HCT116 (cell line): ENCODE measurements at regions not wholly inside any gene's neighbourhood (a gene's known extent, or its start where the extent isn't known, plus 50 kb on each side); places are given as distances from the start of the nearest gene placed in this dataset.

Experiments
- ATAC-seq: fragments of 200-7000 bp; cut with Tn5 transposase; 2 replicates; pipeline ENCODE4 v1.9.1; 2020; ENCODE audit warnings: mild to moderate bottlenecking, moderate library complexity
- BruUV-seq: library from RNA; stranded (reverse); fragments of 400-500 nt; replicated peaks from 2 replicates; lab custom pipeline; 2021; lab: Mats Ljungman, UMichigan
- CTCF ChIA-PET: fragments of 300-600 bp; sonication (Branson Sonifier 250); formaldehyde crosslinking; loops from one replicate; lab custom pipeline; 2021; ENCODE audit warnings: antibody characterized with exemption; lab: Charles Lee
- POLR2A ChIA-PET: fragments of 300-600, 350-600 bp; sonication (Branson Sonifier 250); formaldehyde crosslinking; loops from one replicate; lab custom pipeline; 2021; ENCODE audit warnings: antibody characterized with exemption; lab: Charles Lee
- RAD21 ChIA-PET, 2 experiments: fragments of 300-600 bp; sonication (Branson Sonifier 250); formaldehyde crosslinking; loops; one replicate each; lab custom pipeline; 2023; ENCODE audit warnings: low total read pairs in 2 of 2; ENCODE audit not compliant: uncharacterized antibody in 2 of 2, unreplicated experiment in 2 of 2, low non-redundant PET in 1 of 2; lab: Charles Lee
- DNase-seq: peaks from one replicate; pipeline ENCODE4 v3.0.0-alpha.2; 2010; ENCODE audit warnings: low read depth, low spot score
- H2AFZ ChIP-seq: fragments of 200-600 bp; shearing (Covaris generic), sonication (generic); 2 replicates; pipeline ENCODE4 v1.6.1; 2017; ENCODE audit warnings: low read depth, mixed run types, mixed read lengths, antibody characterized with exemption, low read length; ENCODE audit not compliant: poor library complexity, severe bottlenecking
- H3K27ac ChIP-seq: 2 replicates; pipeline ENCODE4 v1.5.1; 2012; ENCODE audit warnings: low read depth, low read length
- H3K27me3 ChIP-seq: fragments of 200-600 bp; sonication (generic); 2 replicates; pipeline ENCODE4 v1.6.1; 2016; ENCODE audit warnings: mixed run types, low read length, mixed read lengths; ENCODE audit not compliant: insufficient read depth
- H3K36me3 ChIP-seq, 2 experiments: fragments of 200-500 bp in 1 of 2; fragments of 200-600 bp in 1 of 2; sonication (Bioruptor generic) in 1 of 2; sonication (generic) in 1 of 2; 2 replicates each; pipeline versions ENCODE4 v1.5.1 to v1.6.1; 2014 to 2016; ENCODE audit warnings: low read length in 2 of 2, inconsistent platforms in 1 of 2, mixed read lengths in 1 of 2, mixed run types in 1 of 2; ENCODE audit not compliant: insufficient read depth in 2 of 2, control insufficient read depth in 1 of 2
- H3K4me1 ChIP-seq, 2 experiments: fragments of 200-600 bp in 1 of 2; sonication (generic) in 1 of 2; 2 replicates each; pipeline versions ENCODE4 v1.5.1 to v1.6.1; 2012 to 2017; ENCODE audit warnings: low read length in 2 of 2, inconsistent platforms in 1 of 2, mild to moderate bottlenecking in 1 of 2, mixed read lengths in 1 of 2, mixed run types in 1 of 2, moderate library complexity in 1 of 2; ENCODE audit not compliant: insufficient read depth in 2 of 2, control insufficient read depth in 1 of 2
- H3K4me2 ChIP-seq: fragments of 200-600 bp; sonication (generic); 2 replicates; pipeline ENCODE4 v1.6.1; 2017; ENCODE audit warnings: mixed run types, low read length, mixed read lengths
- H3K4me3 ChIP-seq, 2 experiments: fragments of 200-600 bp in 1 of 2; sonication (generic) in 1 of 2; replicated peaks in 1 of 2; 2 replicates each; pipeline ENCODE4 v1.5.1; 2011 to 2016; ENCODE audit warnings: low read length in 2 of 2, control low read depth in 1 of 2, low read depth in 1 of 2, mild to moderate bottlenecking in 1 of 2, mixed read lengths in 1 of 2, mixed run types in 1 of 2
- H3K79me2 ChIP-seq: fragments of 200-600 bp; sonication (generic); 2 replicates; pipeline ENCODE4 v1.6.1; 2017; ENCODE audit warnings: mild to moderate bottlenecking, mixed run types, low read length, moderate library complexity, mixed read lengths; ENCODE audit not compliant: insufficient read depth
- H3K9ac ChIP-seq: fragments of 200-600 bp; sonication (generic); 2 replicates; pipeline ENCODE4 v1.6.1; 2016; ENCODE audit warnings: low read length, mixed read lengths
- H3K9me2 ChIP-seq: fragments of 200-600 bp; sonication (generic), shearing (Covaris generic); 2 replicates; pipeline ENCODE4 v1.6.1; 2017; ENCODE audit warnings: mixed run types, mild to moderate bottlenecking, moderate library complexity; ENCODE audit not compliant: insufficient read depth
- H3K9me3 ChIP-seq, 2 experiments: fragments of 200-500 bp in 1 of 2; fragments of 200-600 bp in 1 of 2; sonication (Bioruptor generic) in 1 of 2; sonication (generic) in 1 of 2; 2 replicates each; pipeline ENCODE4 v1.6.1; 2014 to 2017; ENCODE audit warnings: low read length in 2 of 2, mixed read lengths in 2 of 2, inconsistent platforms in 1 of 2, low read depth in 1 of 2, mild to moderate bottlenecking in 1 of 2, mixed run types in 1 of 2, moderate library complexity in 1 of 2; ENCODE audit not compliant: control insufficient read depth in 1 of 2, insufficient read depth in 1 of 2
- H4K20me1 ChIP-seq: fragments of 200-600 bp; sonication (generic), shearing (Covaris generic); 2 replicates; pipeline ENCODE4 v1.6.1; 2017; ENCODE audit warnings: mixed run types, mild to moderate bottlenecking, moderate library complexity; ENCODE audit not compliant: insufficient read depth
- CEBPB ChIP-seq: IDR thresholded peaks from 2 replicates; pipeline ENCODE4 v1.6.1; 2012; ENCODE audit warnings: low read depth
- CTCF ChIP-seq, 3 experiments: fragments of 200-600 bp in 1 of 3; sonication (generic) in 1 of 3; IDR thresholded peaks in 2 of 3; conservative IDR thresholded peaks in 1 of 3; 2 replicates each; pipeline ENCODE4 v1.5.1; 2012 to 2017; ENCODE audit warnings: low read depth in 2 of 3, low read length in 2 of 3, antibody characterized with exemption in 1 of 3, borderline replicate concordance in 1 of 3, control low read depth in 1 of 3, mild to moderate bottlenecking in 1 of 3, mixed read lengths in 1 of 3, mixed run types in 1 of 3, moderate library complexity in 1 of 3; ENCODE audit not compliant: insufficient read depth in 1 of 3
- EGR1 ChIP-seq: IDR thresholded peaks from 2 replicates; pipeline ENCODE4 v1.6.1; 2012; ENCODE audit warnings: low read depth
- SIN3A ChIP-seq: IDR thresholded peaks from 2 replicates; pipeline ENCODE4 v1.6.1; 2012; ENCODE audit warnings: low read depth
- SP1 ChIP-seq: IDR thresholded peaks from 2 replicates; pipeline ENCODE4 v1.6.1; 2012; ENCODE audit warnings: low read depth
- TCF7L2 ChIP-seq: IDR thresholded peaks from 2 replicates; pipeline ENCODE4 v1.7.0; 2011; ENCODE audit warnings: borderline replicate concordance, inconsistent platforms; ENCODE audit not compliant: insufficient read depth, insufficient read length; ENCODE audit errors: extremely low read depth
- YY1 ChIP-seq: IDR thresholded peaks from 2 replicates; pipeline ENCODE4 v1.6.1; 2011; ENCODE audit warnings: low read length, low read depth, moderate library complexity, mild to moderate bottlenecking; ENCODE audit not compliant: insufficient replicate concordance; ENCODE audit errors: extremely low read depth
- intact Hi-C: fragments of 100-400 bp; cut with micrococcal nuclease; formaldehyde crosslinking; loops from 2 replicates; pipeline ENCODE4 v1.10.0; 2022
- TF ChIP-seq, protein P1 (sequence below): IDR thresholded peaks from 2 replicates; pipeline ENCODE4 v1.6.1; 2012

- no peak for TF ChIP-seq CEBPB
- TF ChIP-seq, all 23 proteins: peak for 0
These were observed 105.1 kb upstream of the TTC34 start (continued) for GRCh38 chr1:2906620-2907019.

DNA sequence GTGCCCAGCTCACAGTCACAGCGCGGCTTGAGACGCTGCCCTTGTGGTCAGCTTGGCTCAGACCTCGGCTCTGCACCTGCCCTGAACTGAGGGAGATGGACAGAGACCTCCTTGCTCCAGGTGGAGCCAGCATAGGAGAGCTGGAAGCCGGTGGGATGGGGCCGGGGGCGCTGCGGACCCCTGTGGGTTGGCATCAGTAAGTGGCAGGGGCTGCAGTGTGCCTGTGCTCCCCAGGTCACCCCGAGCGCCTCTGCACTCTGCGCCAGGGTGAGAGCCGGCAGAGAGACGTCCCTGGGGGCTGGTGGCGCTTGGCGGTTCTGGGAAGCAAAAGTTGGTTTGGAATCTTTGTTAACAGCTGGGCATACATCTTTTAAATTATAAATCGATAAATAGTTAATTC, 105.6 kb upstream of the TTC34 start:
- no peak overlapping the region for H3K4me2 ChIP-seq
- H3K27me3 ChIP-seq = peaks cover 17% of the 10 kb centered on the region; the same call in 1 of the 2 replicates
- ATAC-seq (no peak), DNase-seq (no peak)
- H3K9me2 ChIP-seq = no peaks in the 10 kb centered on the region
- H3K4me3 ChIP-seq = no peak overlapping the region
- no peaks in the 10 kb centered on the region for H4K20me1 ChIP-seq
- CTCF ChIA-PET = no interaction called here
- POLR2A ChIA-PET = no interaction called here
- H3K9ac ChIP-seq = no peak overlapping the region
- H3K36me3 ChIP-seq = no peaks in the 10 kb centered on the region
- H3K27ac ChIP-seq = no peak overlapping the region
- TF ChIP-seq TCF7L2 (no peak), CTCF (IDR thresholded peaks at IDR 0.05 in 2 of 3, conservative IDR thresholded peaks at IDR 0.05 in 1 of 3; ENCODE audit: borderline replicate concordance in 1 of 3, insufficient read depth in 1 of 3, low read depth in 2 of 3, low read length in 2 of 3) (no peak), SIN3A (no peak), SP1 (no peak), YY1 (no peak), EGR1 (no peak)
- TF ChIP-seq, protein P1, sequence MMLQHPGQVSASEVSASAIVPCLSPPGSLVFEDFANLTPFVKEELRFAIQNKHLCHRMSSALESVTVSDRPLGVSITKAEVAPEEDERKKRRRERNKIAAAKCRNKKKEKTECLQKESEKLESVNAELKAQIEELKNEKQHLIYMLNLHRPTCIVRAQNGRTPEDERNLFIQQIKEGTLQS = no peak
- intact Hi-C loops = no loop called here
- RAD21 ChIA-PET = no interaction called here
- no TSS peak for BruUV-seq
- H3K9me3 ChIP-seq = no peaks in the 10 kb centered on the region
- H3K79me2 ChIP-seq = no peaks in the 10 kb centered on the region
- H2AFZ ChIP-seq = no peak overlapping the region
- no peaks in the 10 kb centered on the region for H3K4me1 ChIP-seq
